Testis (tissue), 2 donors: ENCODE measurements at regions not wholly inside any gene's neighbourhood (a gene's known extent, or its start where the extent isn't known, plus 50 kb on each side); places are given as distances from the start of the nearest gene placed in this dataset.

ENCODE experiments used
- CTCF ChIP-seq, 3 experiments: fragments of 450-650 bp in 2 of 3; fragments of 200-600 bp in 1 of 3; sonication (generic) in 1 of 3; IDR thresholded peaks; one replicate each; pipeline ENCODE4 v1.5.1; 2016 to 2019; ENCODE audit warnings: antibody characterized with exemption in 3 of 3, mild to moderate bottlenecking in 2 of 3, moderate library complexity in 1 of 3
- POLR2A ChIP-seq: fragments of 450-650 bp; IDR thresholded peaks from one replicate; pipeline ENCODE4 v1.6.1; 2017; ENCODE audit warnings: antibody characterized with exemption, mild to moderate bottlenecking, moderate library complexity

GRCh38 chr4:27123123-27123768, 262.6 kb downstream of the STIM2 start:
- TF ChIP-seq CTCF (IDR thresholded peaks at IDR 0.05) (no peak), POLR2A (no peak)
